BLaER1 treated with 17β-estradiol and CSF1 and Interleukin-3, amounts not matched to agents 10 nM and 100 nM (cell line): ENCODE measurements at regions not wholly inside any gene's neighbourhood (a gene's known extent, or its start where the extent isn't known, plus 50 kb on each side); places are given as distances from the start of the nearest gene placed in this dataset.

ENCODE experiments used
- H3K27ac ChIP-seq, 11 experiments: shearing (Covaris generic); formaldehyde crosslinking; 2 replicates each; pipeline ENCODE4 v1.8.1; 2022
- H3K27me3 ChIP-seq, 11 experiments: shearing (Covaris generic); formaldehyde crosslinking; 2 replicates each; pipeline ENCODE4 v1.8.1; 2022
- H3K36me3 ChIP-seq, 11 experiments: shearing (Covaris generic); formaldehyde crosslinking; 2 replicates each; pipeline ENCODE4 v1.8.1; 2022
- H3K4me1 ChIP-seq, 10 experiments: shearing (Covaris generic); formaldehyde crosslinking; 2 replicates each; pipeline ENCODE4 v1.8.1; 2022
- H3K4me2 ChIP-seq, 11 experiments: shearing (Covaris generic); formaldehyde crosslinking; 2 replicates each; pipeline ENCODE4 v1.8.1; 2022
- H3K4me3 ChIP-seq, 10 experiments: shearing (Covaris generic); formaldehyde crosslinking; 2 replicates each; pipeline ENCODE4 v1.8.1; 2022
- H3K9ac ChIP-seq, 11 experiments: shearing (Covaris generic); formaldehyde crosslinking; 2 replicates each; pipeline ENCODE4 v1.8.1; 2022
- H3K9me3 ChIP-seq, 11 experiments: shearing (Covaris generic); formaldehyde crosslinking; replicated peaks in 1 of 11; 2 replicates each; pipeline ENCODE4 v1.8.1; 2022
- H4K20me1 ChIP-seq, 11 experiments: shearing (Covaris generic); formaldehyde crosslinking; 2 replicates each; pipeline ENCODE4 v1.8.1; 2022
- Cebpa-rat ChIP-seq, 11 experiments: shearing (Covaris generic); IDR thresholded peaks; 2 replicates each; pipeline ENCODE4 v1.8.1; 2022

DNA sequence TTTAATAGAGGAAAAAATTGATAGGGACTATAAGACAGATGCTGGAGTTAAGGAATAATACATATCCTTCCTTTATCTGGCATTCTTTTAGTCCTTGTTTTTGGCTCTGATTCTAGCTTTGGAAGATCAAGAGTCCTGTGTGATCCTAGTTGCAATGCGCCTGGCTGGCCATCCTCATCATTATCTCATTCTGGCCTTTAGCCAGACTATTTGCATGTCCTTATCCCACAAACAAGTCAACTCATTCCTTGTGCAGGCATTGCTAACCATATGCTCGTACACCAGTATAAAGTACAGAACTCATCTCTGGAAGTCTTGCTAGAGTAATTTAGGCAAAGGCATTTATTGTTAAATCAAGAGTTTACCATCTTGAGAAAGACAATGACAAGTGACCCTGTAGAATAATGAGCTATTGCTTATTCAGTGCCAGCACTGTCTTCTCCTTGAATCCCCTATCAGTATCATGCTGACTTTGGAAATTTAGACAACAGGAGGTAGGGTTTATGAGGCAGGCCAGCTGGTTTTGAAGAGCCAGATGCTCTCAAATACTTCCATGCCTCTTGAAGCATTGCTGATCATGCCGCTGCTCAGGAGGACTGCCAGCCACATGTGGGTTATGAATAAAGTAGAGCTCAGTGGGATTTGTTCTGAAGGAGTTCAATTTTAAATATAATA is 1730.3 kb upstream of the TENM3 start:
- Histone ChIP-seq H3K9ac (no peak overlapping the region), H3K27me3 (no peaks in the 10 kb centered on the region), H3K4me2 (no peak overlapping the region), H3K4me1 (no peaks in the 10 kb centered on the region), H4K20me1 (no peaks in the 10 kb centered on the region), H3K9me3 (no peaks in the 10 kb centered on the region), H3K36me3 (no peaks in the 10 kb centered on the region), H3K4me3 (no peak overlapping the region), H3K27ac (no peak overlapping the region)
- TF ChIP-seq Cebpa-rat (IDR thresholded peaks at IDR 0.05) = no peak

GRCh38 chr4:180518906-180519305 is 1724.3 kb upstream of the TENM3 start:
- H3K36me3 ChIP-seq = no peaks in the 10 kb centered on the region
- no peaks in the 10 kb centered on the region for H3K27me3 ChIP-seq
- no peak for TF ChIP-seq Cebpa-rat (IDR thresholded peaks at IDR 0.05)
- no peak overlapping the region for H3K27ac ChIP-seq
- H3K4me1 ChIP-seq = no peaks in the 10 kb centered on the region
- no peaks in the 10 kb centered on the region for H4K20me1 ChIP-seq
- no peaks in the 10 kb centered on the region for H3K9me3 ChIP-seq
- H3K9ac ChIP-seq = no peak overlapping the region
- no peak overlapping the region for H3K4me3 ChIP-seq
- H3K4me2 ChIP-seq = no peak overlapping the region

DNA sequence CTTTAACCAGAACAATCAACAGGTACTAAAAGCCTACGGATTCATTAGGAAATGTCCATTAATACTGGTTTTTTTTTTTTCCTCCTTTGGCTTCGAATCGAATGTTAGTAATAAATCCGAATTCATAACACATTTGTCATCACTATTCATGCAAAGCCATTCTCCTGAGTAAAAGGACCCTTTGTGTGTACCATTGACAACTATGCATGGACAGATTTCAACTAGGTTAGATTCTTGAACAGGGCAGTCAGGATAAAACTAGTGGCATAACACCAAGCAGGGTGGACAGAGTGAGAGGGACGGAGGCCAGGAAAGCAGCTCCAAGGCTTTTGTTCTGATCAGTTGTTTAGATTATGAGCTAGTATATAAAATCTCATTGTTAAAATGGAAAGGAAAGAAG is 1722.0 kb upstream of the TENM3 start:
- Histone ChIP-seq H3K36me3 (no peaks in the 10 kb centered on the region), H3K27me3 (no peaks in the 10 kb centered on the region)

GRCh38 chr4:180525523-180526077 is 1717.6 kb upstream of the TENM3 start:
- Histone ChIP-seq H3K9me3 (peaks cover 0 to 13% (median 8%) of the 10 kb centered on the region in 11 experiments; a peak in 13 of 22 replicates), H3K27ac (no peak overlapping the region), H3K4me3 (no peak overlapping the region), H3K36me3 (no peaks in the 10 kb centered on the region), H3K4me1 (no peaks in the 10 kb centered on the region), H3K9ac (no peak overlapping the region), H3K27me3 (no peaks in the 10 kb centered on the region), H4K20me1 (no peaks in the 10 kb centered on the region), H3K4me2 (no peak overlapping the region)
- no peak for TF ChIP-seq Cebpa-rat (IDR thresholded peaks at IDR 0.05)

More for the DNA sequence above, 1722.0 kb upstream of the TENM3 start:
- TF ChIP-seq Cebpa-rat (IDR thresholded peaks at IDR 0.05) = no peak
- no peak overlapping the region for H3K27ac ChIP-seq
- H3K4me1 ChIP-seq = no peaks in the 10 kb centered on the region
- no peak overlapping the region for H3K4me3 ChIP-seq
- H4K20me1 ChIP-seq = no peaks in the 10 kb centered on the region
- no peak overlapping the region for H3K4me2 ChIP-seq
- H3K9ac ChIP-seq = no peak overlapping the region
- H3K9me3 ChIP-seq = no peaks in the 10 kb centered on the region

DNA sequence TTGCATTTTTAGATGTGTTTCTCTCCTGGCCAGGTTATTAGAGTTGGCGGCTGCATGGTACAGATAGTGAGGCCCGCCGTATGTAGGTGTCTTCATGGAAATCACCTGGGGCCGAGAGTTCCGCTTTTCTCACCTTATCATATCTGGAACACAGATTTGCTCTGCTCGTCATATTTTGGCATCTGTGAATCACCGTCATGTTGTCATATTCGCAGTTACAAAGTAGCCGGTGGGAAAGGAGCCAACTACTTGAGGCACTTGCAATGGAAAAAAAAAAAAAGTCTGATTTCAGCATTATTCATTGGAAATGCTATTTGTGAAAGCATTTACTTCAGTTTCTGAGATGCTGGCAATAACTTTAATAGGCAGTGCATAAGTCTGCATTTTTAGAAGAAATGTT is 1715.2 kb upstream of the TENM3 start:
- no peaks in the 10 kb centered on the region for H4K20me1 ChIP-seq
- peaks cover 0 to 20% (median 13%) of the 10 kb centered on the region in 11 experiments; a peak in 14 of 22 replicates for H3K9me3 ChIP-seq
- TF ChIP-seq Cebpa-rat (IDR thresholded peaks at IDR 0.05) = no peak
- no peaks in the 10 kb centered on the region for H3K27me3 ChIP-seq
- H3K4me3 ChIP-seq = no peak overlapping the region
- no peak overlapping the region for H3K27ac ChIP-seq
- H3K9ac ChIP-seq = no peak overlapping the region
- no peak overlapping the region for H3K4me2 ChIP-seq
- no peaks in the 10 kb centered on the region for H3K4me1 ChIP-seq
- H3K36me3 ChIP-seq = no peaks in the 10 kb centered on the region

GRCh38 chr4:180530787-180531186 is 1712.4 kb upstream of the TENM3 start:
- H3K4me3 ChIP-seq = no peak overlapping the region
- H3K27me3 ChIP-seq = no peaks in the 10 kb centered on the region
- no peak for TF ChIP-seq Cebpa-rat (IDR thresholded peaks at IDR 0.05)
- H4K20me1 ChIP-seq = no peaks in the 10 kb centered on the region
- no peaks in the 10 kb centered on the region for H3K4me1 ChIP-seq
- no peaks in the 10 kb centered on the region for H3K36me3 ChIP-seq
- H3K9me3 ChIP-seq = peaks cover 0 to 20% (median 13%) of the 10 kb centered on the region in 11 experiments; a peak in 14 of 22 replicates
- no peak overlapping the region for H3K9ac ChIP-seq
- no peak overlapping the region for H3K4me2 ChIP-seq
- H3K27ac ChIP-seq = no peak overlapping the region

DNA sequence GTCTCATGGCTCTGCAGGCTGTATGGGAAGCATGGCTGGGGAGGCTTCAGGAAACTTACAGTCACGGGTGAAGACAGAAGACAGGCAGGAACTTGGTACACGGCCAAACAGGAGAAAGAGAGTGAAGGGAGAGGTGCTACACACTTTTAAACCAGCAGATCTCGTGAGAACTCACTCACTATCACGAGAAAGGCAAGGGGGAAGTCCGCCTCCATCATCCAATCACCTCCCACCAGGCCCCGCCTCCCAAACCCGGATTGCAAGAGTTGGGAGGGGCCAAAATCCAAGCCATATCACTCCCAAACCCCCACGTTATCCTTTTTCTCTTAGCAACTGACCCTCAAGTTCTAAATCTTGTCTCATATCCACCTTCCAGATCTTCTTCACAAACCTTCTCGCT is 1710.5 kb upstream of the TENM3 start:
- no peak for TF ChIP-seq Cebpa-rat (IDR thresholded peaks at IDR 0.05)
- H3K9ac ChIP-seq = no peak overlapping the region
- no peak overlapping the region for H3K27ac ChIP-seq
- H3K27me3 ChIP-seq = no peaks in the 10 kb centered on the region
- no peak overlapping the region for H3K4me3 ChIP-seq
- H3K36me3 ChIP-seq = no peaks in the 10 kb centered on the region
- peaks cover 0 to 20% (median 13%) of the 10 kb centered on the region in 11 experiments; a peak in 14 of 22 replicates for H3K9me3 ChIP-seq
- no peaks in the 10 kb centered on the region for H3K4me1 ChIP-seq
- no peak overlapping the region for H3K4me2 ChIP-seq
- no peaks in the 10 kb centered on the region for H4K20me1 ChIP-seq

GRCh38 chr4:180538384-180539057 is 1704.7 kb upstream of the TENM3 start:
- Histone ChIP-seq H3K4me1 (no peaks in the 10 kb centered on the region), H3K4me3 (no peak overlapping the region), H3K36me3 (no peaks in the 10 kb centered on the region), H3K9ac (no peak overlapping the region), H3K9me3 (no peaks in the 10 kb centered on the region), H4K20me1 (no peaks in the 10 kb centered on the region), H3K27me3 (no peaks in the 10 kb centered on the region), H3K27ac (no peak overlapping the region), H3K4me2 (no peak overlapping the region)
- no peak for TF ChIP-seq Cebpa-rat (IDR thresholded peaks at IDR 0.05)

GRCh38 chr4:180539284-180539683 is 1703.9 kb upstream of the TENM3 start:
- Histone ChIP-seq H3K27ac (no peak overlapping the region), H3K4me2 (no peak overlapping the region)

GRCh38 chr4:180541678-180542077 is 1701.5 kb upstream of the TENM3 start:
- Histone ChIP-seq H3K4me3 (no peak overlapping the region), H3K9ac (no peak overlapping the region), H4K20me1 (no peaks in the 10 kb centered on the region), H3K27me3 (no peaks in the 10 kb centered on the region), H3K4me2 (no peak overlapping the region), H3K36me3 (no peaks in the 10 kb centered on the region), H3K4me1 (no peaks in the 10 kb centered on the region), H3K9me3 (no peaks in the 10 kb centered on the region), H3K27ac (no peak overlapping the region)
- no peak for TF ChIP-seq Cebpa-rat (IDR thresholded peaks at IDR 0.05)

More at GRCh38 chr4:180539284-180539683, 1703.9 kb upstream of the TENM3 start:
- Histone ChIP-seq H4K20me1 (no peaks in the 10 kb centered on the region), H3K9ac (no peak overlapping the region), H3K36me3 (no peaks in the 10 kb centered on the region), H3K4me3 (no peak overlapping the region), H3K9me3 (no peaks in the 10 kb centered on the region), H3K4me1 (no peaks in the 10 kb centered on the region), H3K27me3 (no peaks in the 10 kb centered on the region)
- no peak for TF ChIP-seq Cebpa-rat (IDR thresholded peaks at IDR 0.05)
